ENCODE measurements at regions not wholly inside any gene's neighbourhood (a gene's known extent, or its start where the extent isn't known, plus 50 kb on each side); places are given as distances from the start of the nearest gene placed in this dataset.

- FAIRE-seq (no peak), DNase-seq (ENCODE audit: insufficient read length, low spot score) (no peak)
- TF ChIP-seq CTCF (IDR thresholded peaks at IDR 0.05; ENCODE audit: insufficient read depth, missing control alignments), result no peak
Measured at GRCh38 chr16:87188104-87188503, 129.1 kb downstream of the C16orf95 start.

- TF ChIP-seq CTCF (IDR thresholded peaks at IDR 0.05; ENCODE audit: insufficient read depth, missing control alignments), result no peak
- FAIRE-seq (no peak), DNase-seq (ENCODE audit: insufficient read length, low spot score) (no peak)
Measured at GRCh38 chr16:87189426-87189825, 127.8 kb downstream of the C16orf95 start.

DNA sequence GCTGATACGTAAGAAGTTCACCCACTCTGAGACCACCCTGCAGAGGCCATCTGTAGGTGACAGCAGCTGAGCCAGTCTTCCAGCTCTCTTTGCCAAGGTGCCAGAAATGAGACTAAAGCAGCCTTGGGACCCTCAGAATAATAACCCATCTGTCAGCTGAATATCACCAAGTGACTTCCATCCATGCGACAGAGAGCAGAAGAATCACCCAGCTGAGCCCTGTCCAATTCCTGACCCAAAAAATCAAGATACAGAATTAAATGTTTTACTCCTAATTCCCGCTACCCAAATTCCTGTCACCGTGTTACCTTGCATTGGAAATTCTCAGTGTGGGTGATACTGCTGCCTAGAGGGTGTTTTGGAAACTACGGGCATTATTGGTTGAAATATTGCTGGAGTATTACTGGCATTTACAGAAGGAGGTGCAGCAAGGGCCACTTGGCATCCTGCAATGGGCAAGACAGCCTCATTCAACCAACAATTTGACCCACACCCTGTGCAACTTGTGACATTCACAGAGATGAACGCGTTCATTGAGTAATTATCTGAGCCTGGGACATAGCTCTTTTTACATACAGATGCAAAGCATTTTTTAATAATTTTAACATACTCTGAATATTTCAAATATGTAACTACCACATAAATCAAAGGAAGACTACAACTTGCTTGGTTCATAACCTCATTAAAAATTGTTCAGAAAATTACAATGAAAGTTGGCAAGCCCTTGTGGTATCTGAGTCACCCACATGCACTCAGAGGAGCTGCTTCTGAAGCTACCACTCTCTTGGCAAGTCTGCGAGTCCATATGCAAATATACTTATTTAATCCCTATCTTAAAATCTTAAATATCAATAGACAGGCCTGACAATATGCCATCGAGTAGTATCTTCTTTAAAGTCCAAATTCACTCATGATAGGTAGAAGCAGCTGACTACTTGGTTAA lies 126.6 kb downstream of the C16orf95 start:
- no peak for FAIRE-seq
- DNase-seq (ENCODE audit: insufficient read length, low spot score), result no peak
- TF ChIP-seq CTCF (IDR thresholded peaks at IDR 0.05; ENCODE audit: insufficient read depth, missing control alignments), result peak; percentile 7

GRCh38 chr16:87192452-87193073 lies 124.6 kb downstream of the C16orf95 start:
- FAIRE-seq (no peak), DNase-seq (ENCODE audit: insufficient read length, low spot score) (no peak)
- TF ChIP-seq CTCF (IDR thresholded peaks at IDR 0.05; ENCODE audit: insufficient read depth, missing control alignments), result no peak

DNA sequence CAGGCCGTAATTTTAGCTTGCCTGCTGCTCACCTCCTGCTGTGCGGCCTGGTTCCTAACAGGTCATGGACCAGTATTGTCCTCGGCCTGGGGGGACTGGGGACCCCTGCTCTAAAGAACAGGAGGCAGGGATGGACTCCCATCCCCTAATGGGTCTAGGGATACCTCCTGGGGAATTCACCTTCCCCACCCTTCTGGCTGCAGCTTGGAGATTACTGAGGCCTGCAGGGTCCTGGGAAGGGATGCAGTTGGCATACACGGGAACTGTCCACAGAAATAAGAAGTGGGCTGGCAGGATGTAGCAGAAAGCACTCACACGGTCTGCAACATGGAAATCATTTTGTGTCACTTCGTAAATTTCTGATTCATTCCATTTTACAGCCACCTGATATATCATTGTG lies 123.0 kb downstream of the C16orf95 start:
- no peak for TF ChIP-seq CTCF (IDR thresholded peaks at IDR 0.05; ENCODE audit: insufficient read depth, missing control alignments)
- DNase-seq (ENCODE audit: insufficient read length, low spot score) (no peak), FAIRE-seq (no peak)

- TF ChIP-seq CTCF (IDR thresholded peaks at IDR 0.05; ENCODE audit: insufficient read depth, missing control alignments), result no peak
- FAIRE-seq (no peak), DNase-seq (ENCODE audit: insufficient read length, low spot score) (no peak)
Measured at GRCh38 chr16:87195161-87195560, 122.0 kb downstream of the C16orf95 start.

- FAIRE-seq (no peak), DNase-seq (ENCODE audit: insufficient read length, low spot score) (no peak)
- no peak for TF ChIP-seq CTCF (IDR thresholded peaks at IDR 0.05; ENCODE audit: insufficient read depth, missing control alignments)
Measured at GRCh38 chr16:87196231-87196630, 121.0 kb downstream of the C16orf95 start.

Data from D721Med (cell line).